C1 segment of cervical spinal cord (tissue), 14 donors: ENCODE measurements at regions not wholly inside any gene's neighbourhood (a gene's known extent, or its start where the extent isn't known, plus 50 kb on each side); places are given as distances from the start of the nearest gene placed in this dataset.

Source experiments
- DNase-seq, 14 donors: peaks; one replicate each; lab custom pipeline; 2025; lab: John Stamatoyannopoulos, UW

DNA sequence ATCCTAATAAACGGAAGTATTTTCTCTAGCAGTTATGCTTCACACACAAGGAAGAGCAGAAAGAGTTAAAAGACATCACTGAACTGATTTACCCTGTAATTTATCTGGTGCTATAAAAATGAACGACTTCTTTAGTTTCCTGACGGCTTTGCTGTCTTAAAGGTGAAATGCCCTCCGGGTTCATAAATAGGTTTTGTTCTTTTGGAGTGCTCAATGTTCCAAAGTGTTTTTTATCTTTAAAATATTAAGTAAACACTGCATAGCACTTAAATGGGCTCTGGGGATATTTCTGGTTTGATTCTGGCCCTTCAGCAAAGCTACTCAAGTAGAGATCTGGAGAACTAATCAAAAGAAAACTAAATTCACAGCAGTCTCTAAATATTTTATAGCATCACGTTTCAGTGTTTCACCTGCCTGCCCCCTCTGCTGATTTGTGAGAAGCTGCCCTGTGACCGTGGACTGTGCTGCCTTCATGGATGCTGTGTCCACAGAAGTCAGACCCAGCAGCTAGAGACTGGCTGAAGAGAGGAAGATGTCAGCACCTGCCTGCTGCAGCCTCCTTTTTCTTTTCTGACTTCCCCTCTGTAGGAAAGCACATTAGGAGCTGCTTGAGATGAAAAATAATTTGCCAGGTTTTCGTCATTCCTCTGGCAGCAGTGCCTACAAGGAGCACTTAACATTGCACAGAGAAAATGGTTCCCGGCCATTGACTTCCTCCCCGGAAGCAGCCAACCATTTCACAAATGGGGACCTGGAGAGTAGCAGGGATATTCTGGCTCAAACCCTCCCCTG lies 205.1 kb upstream of the FSCB start:
- DNase-seq, result no peak

DNA sequence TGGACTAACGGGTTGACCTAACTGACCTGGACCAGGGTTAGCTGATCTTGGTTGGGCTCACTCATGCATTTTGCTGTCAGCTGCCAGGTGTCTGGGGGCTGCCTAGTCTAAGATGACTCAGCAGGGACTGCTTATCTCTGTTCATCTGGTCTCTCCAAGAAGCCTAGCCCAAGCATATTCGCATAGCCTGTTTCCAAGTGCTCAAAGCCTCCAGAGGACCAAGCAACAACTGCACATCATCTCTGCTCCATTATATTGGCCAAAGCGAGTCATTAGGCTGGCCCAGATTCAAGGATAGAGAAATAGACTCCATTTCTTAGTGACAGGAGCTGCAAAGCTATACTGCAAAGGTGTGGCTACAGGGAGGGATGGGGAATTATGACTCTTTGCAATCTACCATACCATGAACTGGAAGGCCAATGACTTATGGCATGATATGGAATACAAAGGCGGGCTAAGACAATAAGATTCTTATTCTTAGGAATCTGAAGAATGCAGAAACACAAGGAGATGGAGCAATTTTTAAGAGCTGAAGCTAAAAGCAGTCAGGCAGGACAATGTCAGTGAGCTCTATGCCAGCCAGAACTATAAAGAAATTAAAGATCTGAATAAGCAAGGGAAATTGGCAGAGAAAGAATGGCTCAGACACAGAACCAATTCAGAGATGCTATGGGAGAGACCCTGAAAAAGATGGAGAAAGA lies 194.6 kb upstream of the FSCB start:
- DNase-seq, result no peak

DNA sequence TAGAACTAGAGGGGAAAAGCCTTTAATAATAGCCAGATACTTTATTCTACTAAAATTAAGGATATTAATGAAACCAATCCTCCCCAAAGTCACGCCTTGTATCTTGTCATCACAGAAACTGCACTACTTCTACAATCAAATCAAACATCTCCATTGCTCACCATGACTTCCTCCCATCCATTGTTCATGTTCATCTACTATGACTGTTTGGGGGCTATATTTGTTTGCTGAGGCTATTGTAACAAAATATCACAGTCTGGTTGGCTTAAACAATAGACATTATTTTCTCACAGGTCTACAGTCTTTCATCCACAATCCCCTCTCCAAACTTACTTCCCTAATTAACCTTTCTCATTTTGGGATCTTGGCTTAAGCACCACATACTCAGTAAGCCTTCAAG lies 193.6 kb upstream of the FSCB start:
- DNase-seq, result no peak

DNA sequence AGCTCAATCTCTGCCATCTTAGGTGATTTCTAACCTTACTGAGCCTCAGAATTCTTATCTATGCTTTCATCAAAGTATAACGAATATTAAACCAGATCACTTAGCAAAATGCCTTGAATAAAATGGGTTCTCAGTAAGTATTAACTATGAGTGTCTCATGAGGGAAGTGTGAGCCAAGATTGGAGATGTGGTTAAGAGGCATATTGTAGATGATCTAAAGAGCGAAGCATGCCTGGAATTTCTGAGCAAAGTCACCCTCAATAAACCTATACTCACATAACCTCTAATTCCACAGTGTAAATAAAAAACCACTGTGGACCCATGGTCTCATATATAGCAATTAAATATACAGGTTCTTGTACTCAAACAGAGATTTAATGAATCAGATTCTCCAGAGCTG lies 193.1 kb upstream of the FSCB start:
- no peak for DNase-seq

DNA sequence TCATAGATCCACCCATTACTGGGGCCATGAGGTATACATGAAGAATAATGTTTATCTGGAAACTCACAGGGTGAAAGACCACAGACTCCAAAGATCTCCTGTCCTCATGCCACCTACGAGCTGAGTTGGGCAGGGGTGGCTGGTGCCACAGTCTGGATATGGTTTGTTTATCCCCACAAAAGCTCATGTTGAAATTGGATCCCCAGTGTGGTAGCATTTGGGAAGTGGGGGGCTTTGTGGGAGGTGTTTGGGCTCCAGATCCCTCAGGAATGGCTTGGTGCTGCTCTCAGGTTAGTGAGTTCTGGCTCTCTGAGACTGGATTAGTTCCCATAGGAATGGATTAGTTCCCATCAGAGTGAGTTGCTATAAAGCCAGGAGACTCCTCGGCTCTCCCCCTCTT lies 192.3 kb upstream of the FSCB start:
- no peak for DNase-seq

DNA sequence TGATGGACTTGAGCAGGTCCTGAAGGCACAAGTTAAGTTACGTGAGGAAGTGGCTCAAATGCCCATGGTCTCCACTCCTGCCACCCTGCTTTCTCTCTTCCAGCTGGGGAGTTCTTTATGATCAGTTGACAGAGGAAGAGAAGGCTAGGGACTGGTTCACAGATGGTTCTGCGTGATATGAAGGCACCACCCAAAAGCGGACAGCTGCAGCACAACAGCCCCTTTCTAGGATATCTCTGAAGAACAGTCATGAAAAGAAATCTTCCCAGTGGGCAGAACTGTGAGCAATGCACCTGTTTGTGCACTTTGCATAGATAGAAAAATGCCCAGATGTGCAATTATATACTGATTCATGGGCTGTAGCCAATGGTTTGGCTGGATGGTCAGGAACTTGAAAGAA lies 162.4 kb upstream of the FSCB start:
- no peak for DNase-seq

DNA sequence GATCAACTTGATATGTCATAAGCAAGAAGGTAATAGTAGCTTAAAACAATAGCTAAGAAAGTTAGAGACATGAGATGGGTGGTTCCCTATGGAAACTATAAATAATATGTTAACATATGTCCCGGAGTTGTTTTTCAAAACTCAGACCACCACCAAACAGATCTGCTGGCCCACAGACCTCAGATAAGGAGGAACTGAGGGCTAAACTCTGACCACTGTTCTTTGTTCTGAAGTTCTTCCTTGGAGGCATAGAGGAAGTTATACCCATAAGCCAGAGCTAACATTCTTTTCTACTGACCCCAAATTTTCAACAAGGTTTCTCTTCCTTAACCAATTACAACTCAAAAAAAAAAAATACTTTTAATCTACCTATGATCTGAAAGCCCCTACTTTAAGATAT lies 156.1 kb upstream of the FSCB start:
- no peak for DNase-seq

DNA sequence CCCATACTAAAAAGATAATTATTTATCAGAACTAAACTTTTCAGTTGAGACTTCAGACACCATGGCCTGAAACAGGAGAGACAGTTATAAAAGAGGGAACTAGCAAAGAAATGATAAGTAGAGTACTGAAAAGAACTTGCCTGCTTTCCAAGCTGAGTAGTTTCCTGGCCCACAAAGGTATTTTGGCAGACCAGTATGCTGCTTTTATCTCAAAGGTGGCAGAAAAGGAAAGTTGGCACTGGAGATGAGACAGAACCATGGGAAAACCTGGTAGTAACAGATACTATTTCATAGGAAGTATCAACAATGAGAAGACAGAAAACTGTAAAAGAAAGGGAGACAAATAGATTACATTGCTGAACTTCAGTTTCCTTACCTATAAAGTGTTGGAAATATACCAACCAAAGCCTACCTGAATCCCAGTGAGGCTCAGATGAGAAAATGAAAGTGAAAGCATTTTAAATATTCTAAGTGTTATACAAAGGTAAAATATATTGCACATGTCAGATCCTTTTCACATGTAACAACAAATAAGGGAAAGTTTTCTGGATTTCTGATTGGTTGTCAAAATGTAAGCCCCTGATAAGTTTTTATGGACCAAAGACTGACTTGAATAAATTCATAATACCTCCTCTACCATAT lies 155.3 kb upstream of the FSCB start:
- DNase-seq, result no peak

DNA sequence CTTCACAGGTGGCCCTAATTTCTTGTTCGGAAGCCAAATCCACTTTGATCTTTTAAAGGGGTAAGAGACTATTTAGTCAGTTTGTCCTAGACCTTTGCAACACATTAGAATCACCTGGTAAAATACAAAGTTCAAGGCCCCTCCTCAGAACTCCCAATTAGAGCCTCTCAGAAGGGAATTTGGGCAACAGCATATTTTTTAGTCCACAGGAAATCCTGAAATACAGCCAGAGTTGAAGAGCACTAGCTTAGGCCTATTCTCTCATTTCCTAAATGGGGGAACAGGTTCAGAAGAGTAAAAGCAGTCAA lies 151.3 kb upstream of the FSCB start:
- DNase-seq, result no peak

DNA sequence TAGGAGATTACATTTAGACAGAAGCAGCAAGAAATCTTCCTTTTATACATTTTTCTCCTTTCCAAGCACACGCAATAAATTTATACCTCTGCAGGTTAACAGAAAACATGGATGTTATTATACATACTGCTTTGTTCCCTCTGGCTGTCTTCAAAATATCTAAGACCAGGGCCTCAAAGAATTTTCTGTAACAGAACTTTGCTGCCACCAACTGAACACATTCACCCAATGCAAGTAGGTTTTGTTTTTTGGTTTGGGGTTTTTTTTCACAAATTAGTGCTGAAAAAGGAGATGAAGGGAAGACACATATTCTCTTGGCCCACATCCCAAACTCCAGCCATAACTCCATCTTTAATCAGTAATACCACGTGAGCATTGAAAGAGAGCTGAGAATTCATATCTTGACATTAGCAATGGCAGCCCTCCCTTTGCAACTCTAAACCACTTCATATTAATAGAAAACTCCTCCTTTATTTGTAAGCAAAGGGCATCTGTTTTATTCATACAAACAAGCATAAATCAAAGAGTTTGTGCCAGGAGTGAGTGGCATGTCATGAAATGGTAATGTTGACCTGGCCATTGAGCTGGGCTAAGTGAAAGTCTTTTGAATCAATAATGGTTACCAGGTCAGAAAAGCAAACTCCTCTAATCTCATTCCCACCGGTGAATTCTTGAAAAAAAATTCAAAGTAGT lies 150.8 kb upstream of the FSCB start:
- no peak for DNase-seq

DNA sequence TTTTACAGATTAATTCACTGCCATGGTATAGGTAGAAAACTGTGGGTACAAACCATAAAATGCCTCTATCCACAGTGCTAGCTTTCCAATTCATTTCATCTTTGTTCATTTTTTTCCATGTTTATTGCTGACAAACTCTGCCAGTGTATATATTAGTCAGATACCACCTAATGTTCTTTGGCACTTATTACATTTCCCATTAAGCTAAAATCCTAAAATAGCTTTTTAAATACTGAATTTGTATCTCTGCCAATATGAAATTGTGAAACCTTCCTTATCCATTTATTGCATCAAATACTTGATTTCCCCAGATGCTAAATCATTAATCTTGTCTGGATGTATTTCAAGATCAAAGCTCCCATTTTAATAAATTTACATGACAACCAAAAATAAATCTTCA lies 150.1 kb upstream of the FSCB start:
- DNase-seq, result no peak

DNA sequence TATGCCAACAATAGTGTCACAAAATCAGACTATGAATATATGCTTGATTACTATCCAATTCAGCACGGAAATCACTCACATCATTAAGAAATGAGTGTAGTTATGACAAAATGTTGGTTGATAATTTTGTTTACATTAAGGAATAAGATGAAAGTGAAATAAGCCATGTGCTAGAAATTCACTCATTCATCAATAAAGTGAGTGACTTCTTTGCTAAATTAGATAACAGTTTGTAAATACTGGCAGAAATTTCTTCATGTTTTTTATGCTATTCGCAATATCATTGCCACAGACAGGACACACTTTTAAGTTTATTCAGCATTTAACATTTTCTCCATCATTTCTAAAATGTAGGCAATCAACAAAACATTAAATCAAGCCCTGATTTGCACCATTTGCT lies 147.5 kb upstream of the FSCB start:
- no peak for DNase-seq

DNA sequence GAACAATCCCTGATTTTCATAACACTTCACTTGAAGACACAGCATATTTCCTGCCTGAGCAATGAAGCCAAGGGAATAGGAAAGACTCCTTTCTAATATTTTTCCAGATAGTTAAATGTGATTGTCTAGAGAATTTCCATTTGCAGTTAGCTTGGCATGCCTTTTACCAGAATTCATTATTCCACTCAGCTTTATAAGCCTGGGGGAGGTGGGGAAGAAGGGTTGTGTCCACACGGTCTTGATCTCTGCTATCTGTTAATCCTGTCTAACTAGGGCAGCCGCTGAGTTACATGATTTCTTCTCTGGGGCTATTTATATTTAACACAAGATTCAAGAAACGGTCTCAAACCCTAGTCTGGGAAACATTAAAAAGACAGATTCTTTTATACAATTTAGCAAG lies 146.6 kb upstream of the FSCB start:
- DNase-seq, result no peak

DNA sequence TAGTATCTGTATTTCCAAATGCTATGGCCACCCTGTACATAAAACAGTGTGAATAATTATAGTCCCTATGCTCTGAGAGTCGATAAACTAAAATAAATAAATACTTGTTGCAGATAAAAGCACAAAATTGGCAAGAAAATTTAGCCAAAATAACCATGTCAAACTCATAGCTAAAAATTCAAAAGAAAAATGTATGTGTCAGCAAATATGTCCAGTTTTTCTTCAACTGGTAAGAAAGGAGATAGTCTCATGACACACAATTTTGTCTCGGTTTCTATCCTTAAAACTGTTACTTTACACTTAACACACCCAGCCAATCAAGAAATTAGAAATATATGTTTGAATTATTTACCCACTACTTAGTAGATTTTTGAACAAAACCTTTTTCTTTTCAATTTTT lies 145.6 kb upstream of the FSCB start:
- no peak for DNase-seq

DNA sequence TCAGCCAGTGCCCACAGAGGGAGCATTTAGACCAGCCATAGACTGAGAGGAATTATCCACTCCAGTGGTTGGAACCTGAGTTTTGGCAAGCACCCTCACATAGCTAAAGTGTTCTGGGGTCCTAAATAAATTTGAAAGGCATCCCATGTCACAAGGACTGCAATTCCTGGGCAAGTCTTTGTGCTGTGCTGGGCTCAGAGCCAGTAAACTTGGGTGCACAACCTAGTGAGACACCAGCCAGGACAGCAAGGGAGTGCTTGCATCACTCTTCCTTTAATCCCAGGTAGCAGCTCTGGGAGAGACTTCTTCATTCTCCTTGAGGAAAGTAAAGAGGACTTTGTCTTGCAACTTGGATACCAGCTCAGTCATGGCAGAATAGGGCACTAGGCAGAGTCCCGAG lies 142.0 kb upstream of the FSCB start:
- peak in 2 of 14 donors; percentile 14 to 32 for DNase-seq

DNA sequence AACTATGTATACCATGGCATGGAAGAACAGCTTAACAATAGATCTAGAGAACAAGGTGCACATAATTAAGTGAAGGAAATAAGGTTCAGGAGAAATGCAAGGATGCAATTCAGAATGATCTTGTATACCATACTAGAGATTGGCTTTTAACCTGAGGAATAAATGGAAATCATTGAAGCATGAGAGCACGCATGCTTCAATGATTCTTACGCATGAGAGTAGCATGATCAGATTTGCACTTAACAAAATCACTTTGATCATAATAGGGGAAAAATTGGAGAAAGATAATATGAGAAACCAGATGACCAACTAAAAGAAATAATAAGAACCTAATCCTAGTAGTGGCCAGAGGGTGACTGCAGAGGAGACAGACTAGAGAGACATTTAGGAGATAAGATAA lies 133.3 kb upstream of the FSCB start:
- DNase-seq, result no peak

DNA sequence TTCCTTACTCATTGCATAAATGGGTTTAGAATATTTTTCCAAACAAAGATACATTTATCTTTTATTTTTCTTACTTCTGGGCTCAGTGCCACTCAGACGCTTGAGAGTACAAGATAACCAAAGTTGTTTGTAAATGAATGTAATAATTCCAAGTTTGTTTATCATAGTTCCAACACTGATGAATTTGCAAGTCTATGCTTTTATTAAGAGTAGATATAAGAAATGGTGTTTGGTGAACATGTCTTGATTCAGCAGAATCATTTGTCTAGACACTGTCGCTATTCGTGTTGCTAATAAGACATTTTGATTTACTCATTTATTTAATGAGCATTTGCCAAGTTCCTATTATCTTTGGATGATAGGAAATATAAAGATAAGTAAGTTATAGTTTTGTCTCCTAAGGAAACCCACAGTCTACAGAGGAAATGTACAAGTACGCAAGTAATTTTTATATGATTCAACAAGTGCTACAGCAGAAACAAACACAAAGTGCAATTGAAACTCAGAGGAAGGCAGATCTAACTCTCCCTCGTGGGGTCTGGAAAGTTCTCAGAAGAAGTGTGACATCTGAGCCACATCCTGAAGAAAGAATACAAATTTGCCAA lies 132.8 kb upstream of the FSCB start:
- no peak for DNase-seq

DNA sequence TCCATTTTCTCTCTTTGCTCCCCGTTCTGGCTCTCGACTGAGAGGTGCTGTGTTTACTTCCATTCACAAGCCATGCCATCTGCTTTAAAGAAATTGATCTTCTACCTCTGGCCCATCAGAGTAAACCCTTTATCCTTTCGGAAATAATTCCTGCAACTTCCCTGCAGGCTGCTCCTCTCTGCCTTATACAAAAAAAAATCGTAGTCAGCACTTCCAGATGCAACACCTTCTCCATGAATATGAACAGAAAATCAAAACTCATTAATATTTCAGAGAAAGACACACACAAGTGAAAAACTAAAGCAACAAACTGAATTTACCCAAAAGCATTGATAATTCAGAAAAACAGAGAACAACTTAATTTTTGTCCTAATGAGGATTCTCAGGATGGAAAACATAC lies 127.6 kb upstream of the FSCB start:
- DNase-seq, result no peak

DNA sequence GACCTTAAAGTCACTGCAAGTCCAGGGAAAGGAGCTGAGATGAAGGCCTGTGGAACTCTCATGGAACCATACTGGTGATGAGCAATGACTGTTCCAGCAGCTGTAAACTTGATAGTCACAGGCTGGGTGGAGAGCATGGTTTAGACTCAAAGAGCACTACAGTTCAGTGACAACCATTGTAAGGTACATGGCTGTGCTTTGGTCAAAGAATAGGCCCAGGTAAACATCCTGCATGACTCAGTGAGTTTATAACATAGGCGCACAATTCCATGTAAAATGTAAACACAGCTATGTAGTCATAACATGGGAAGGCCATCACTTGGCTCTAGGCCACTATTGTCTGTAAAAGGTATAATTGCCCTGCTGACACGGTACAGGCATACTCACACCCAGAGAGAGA lies 119.3 kb upstream of the FSCB start:
- no peak for DNase-seq

DNA sequence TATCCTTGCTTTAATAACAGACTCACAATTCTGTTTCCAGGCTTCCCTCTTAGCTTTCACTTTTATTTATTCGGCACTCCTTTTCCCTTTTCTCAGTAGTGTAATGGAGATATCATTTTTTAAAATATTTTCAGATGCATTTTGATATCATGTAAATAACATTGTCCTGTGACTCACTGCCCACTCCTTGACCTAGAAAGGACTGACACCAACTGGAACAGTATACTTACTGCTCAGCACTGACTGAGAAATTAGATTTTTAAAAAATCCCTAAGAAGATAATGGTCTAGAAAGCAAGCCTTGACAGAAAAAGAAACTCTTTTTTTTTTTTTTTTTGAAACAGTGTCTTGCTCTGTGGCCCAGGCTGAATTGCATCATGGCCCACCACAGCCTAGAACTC lies 118.0 kb upstream of the FSCB start:
- no peak for DNase-seq

DNA sequence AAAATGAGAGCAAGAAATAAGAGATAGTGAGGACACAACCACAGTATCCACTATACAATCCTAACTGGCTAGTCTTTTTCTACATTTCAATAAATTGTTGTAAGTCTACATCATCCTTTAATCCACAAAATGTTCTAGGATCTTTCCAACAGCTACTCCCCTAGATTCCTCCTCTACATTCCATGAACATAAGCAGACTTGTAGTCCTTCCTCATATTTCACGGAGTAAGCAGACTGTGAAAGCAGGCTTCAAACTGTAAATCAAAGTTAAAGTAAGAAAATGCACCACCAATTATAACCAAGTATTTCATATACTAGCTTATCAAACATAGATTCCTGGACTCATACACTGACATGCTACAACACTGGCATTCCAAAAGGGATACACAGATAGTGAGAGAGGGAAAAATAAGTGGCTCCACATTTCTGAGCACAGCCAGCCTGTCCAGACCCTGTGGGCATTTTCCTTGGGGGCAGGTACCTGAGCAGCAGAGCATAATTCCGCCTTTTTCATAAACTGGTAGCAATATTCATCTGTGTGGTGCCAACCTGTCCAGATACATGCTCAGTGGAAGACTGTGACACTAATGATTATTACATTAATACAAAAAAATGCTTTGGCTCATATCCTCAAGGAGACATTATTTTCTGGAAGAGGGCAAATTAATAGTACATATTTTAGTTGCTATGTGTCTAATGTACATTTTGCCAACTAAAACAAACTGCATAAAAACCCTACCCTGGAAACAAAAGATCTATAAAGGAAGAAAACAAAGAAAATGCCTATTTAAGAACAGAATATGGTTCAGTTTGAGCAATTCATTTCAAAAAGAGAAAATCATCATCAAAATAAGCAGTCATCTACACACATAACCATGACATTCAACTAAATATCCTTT lies 113.3 kb upstream of the FSCB start:
- no peak for DNase-seq
